ENCODE measurements at regions not wholly inside any gene's neighbourhood (a gene's known extent, or its start where the extent isn't known, plus 50 kb on each side); places are given as distances from the start of the nearest gene placed in this dataset.

GRCh38 chr2:131584940-131585339, 57.3 kb downstream of the CCDC74A start:
- TF ChIP-seq NFIC (IDR thresholded peaks at IDR 0.05; ENCODE audit: low read depth, low read length) (peak; percentile 50; the same call in 1 of the 2 replicates), ZBTB40 (IDR thresholded peaks at IDR 0.05; ENCODE audit: borderline replicate concordance) (no peak), RELA (IDR thresholded peaks at IDR 0.05; ENCODE audit: borderline replicate concordance, partially characterized antibody) (no peak), CTCF (IDR thresholded peaks at IDR 0.05 in 2 of 3, conservative IDR thresholded peaks at IDR 0.05 in 1 of 3; ENCODE audit: control insufficient read depth in 2 of 3, extremely low read depth in 1 of 3, insufficient read depth in 1 of 3, low read depth in 3 of 3, low read length in 3 of 3) (no peak), NFYB (IDR thresholded peaks at IDR 0.05; ENCODE audit: insufficient read depth, low read depth, low read length) (no peak), NFYA (IDR thresholded peaks at IDR 0.05; ENCODE audit: borderline replicate concordance, low read depth, low read length) (no peak), SMC3 (IDR thresholded peaks at IDR 0.05; ENCODE audit: borderline replicate concordance, low read length) (no peak), ZNF207 (IDR thresholded peaks at IDR 0.05; ENCODE audit: borderline replicate concordance) (no peak), GABPA (IDR thresholded peaks at IDR 0.05; ENCODE audit: low read depth) (no peak), IKZF1 (conservative IDR thresholded peaks at IDR 0.05) (no peak), FOXK2 (IDR thresholded peaks at IDR 0.05) (no peak)
